PC-3 (cell line): ENCODE measurements at regions not wholly inside any gene's neighbourhood (a gene's known extent, or its start where the extent isn't known, plus 50 kb on each side); places are given as distances from the start of the nearest gene placed in this dataset.

Experiments used
- EZH2 ChIP-seq: fragments of 300-600 bp; sonication (generic); IDR thresholded peaks from one replicate; pipeline ENCODE4 v1.6.1; 2017; ENCODE audit warnings: antibody characterized with exemption, mild to moderate bottlenecking, low read length; ENCODE audit not compliant: unreplicated experiment
- TF ChIP-seq, protein P1 (sequence below): fragments of 300-600 bp; sonication (generic); conservative IDR thresholded peaks from 2 replicates; pipeline ENCODE4 v1.5.1; 2017; ENCODE audit warnings: antibody characterized with exemption, low read depth, mild to moderate bottlenecking, low read length

DNA sequence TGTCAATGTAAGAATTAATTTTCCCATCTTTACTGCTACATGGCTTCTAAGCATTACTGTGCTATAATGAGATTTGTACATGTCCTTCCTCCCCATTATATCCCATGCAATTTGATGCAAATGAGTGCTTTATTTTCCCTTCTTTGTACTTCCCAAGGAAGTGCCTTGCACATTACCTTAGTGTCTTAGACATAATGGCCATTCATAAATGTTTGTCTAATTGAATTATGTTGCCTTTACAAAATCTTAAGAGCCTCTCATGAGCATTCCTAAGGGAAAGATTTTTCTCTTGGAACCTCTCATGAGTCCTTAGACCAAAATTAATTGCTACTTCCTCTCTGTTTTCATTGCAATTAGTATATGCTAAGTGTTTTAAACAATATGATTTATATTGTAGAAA lies 741.7 kb downstream of the RERGL start:
- TF ChIP-seq, protein P1, sequence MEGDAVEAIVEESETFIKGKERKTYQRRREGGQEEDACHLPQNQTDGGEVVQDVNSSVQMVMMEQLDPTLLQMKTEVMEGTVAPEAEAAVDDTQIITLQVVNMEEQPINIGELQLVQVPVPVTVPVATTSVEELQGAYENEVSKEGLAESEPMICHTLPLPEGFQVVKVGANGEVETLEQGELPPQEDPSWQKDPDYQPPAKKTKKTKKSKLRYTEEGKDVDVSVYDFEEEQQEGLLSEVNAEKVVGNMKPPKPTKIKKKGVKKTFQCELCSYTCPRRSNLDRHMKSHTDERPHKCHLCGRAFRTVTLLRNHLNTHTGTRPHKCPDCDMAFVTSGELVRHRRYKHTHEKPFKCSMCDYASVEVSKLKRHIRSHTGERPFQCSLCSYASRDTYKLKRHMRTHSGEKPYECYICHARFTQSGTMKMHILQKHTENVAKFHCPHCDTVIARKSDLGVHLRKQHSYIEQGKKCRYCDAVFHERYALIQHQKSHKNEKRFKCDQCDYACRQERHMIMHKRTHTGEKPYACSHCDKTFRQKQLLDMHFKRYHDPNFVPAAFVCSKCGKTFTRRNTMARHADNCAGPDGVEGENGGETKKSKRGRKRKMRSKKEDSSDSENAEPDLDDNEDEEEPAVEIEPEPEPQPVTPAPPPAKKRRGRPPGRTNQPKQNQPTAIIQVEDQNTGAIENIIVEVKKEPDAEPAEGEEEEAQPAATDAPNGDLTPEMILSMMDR, result no peak
- no peak for TF ChIP-seq EZH2
